Keratinocyte (primary cell): ENCODE measurements at regions not wholly inside any gene's neighbourhood (a gene's known extent, or its start where the extent isn't known, plus 50 kb on each side); places are given as distances from the start of the nearest gene placed in this dataset.

Experiments
- DNase-seq: peaks from one replicate; pipeline ENCODE4 v3.0.0-alpha.2; 2011; ENCODE audit warnings: low read depth, missing footprints, low spot score
- FAIRE-seq: peaks from 2 replicates; lab custom pipeline; 2011; peaks lifted over from hg19 to GRCh38; lab: Jason Lieb, UNC
- H2AFZ ChIP-seq: 2 replicates; pipeline ENCODE4 v1.6.0; 2012; ENCODE audit warnings: low read length, control low read depth, inconsistent platforms; ENCODE audit not compliant: control insufficient read depth
- H3K27ac ChIP-seq: 2 replicates; pipeline ENCODE4 v1.5.1; 2011; ENCODE audit warnings: low read length; ENCODE audit not compliant: control insufficient read depth, insufficient read depth
- H3K27me3 ChIP-seq: 3 replicates; pipeline ENCODE4 v1.6.0; 2011; ENCODE audit warnings: low read length; ENCODE audit not compliant: control insufficient read depth, insufficient read depth; ENCODE audit errors: extremely low read depth
- H3K36me3 ChIP-seq, 2 experiments: 2 replicates in 1 of 2; 3 replicates in 1 of 2; pipeline ENCODE4 v1.5.1; 2011; ENCODE audit warnings: low read length in 2 of 2, mild to moderate bottlenecking in 1 of 2; ENCODE audit not compliant: control insufficient read depth in 2 of 2, insufficient read depth in 2 of 2; ENCODE audit errors: extremely low read depth in 1 of 2
- H3K4me1 ChIP-seq: 3 replicates; pipeline ENCODE4 v1.5.1; 2011; ENCODE audit warnings: low read length; ENCODE audit not compliant: control insufficient read depth, insufficient read depth; ENCODE audit errors: extremely low read depth
- H3K4me2 ChIP-seq: 3 replicates; pipeline ENCODE4 v1.6.0; 2011; ENCODE audit warnings: low read depth, low read length; ENCODE audit not compliant: control insufficient read depth, insufficient read depth; ENCODE audit errors: extremely low read depth
- H3K4me3 ChIP-seq, 3 experiments: fragments of 200-600 bp in 1 of 3; sonication (generic) in 1 of 3; 2 replicates in 2 of 3; 3 replicates in 1 of 3; pipeline ENCODE4 v1.5.1; 2011 to 2016; ENCODE audit warnings: low read length in 3 of 3, mild to moderate bottlenecking in 3 of 3, control low read depth in 2 of 3, inconsistent platforms in 1 of 3, low read depth in 1 of 3, mixed read lengths in 1 of 3, mixed run types in 1 of 3, moderate library complexity in 1 of 3; ENCODE audit not compliant: control insufficient read depth in 2 of 3, insufficient read depth in 2 of 3; ENCODE audit errors: extremely low read depth in 1 of 3
- H3K79me2 ChIP-seq: 2 replicates; pipeline ENCODE4 v1.6.0; 2012; ENCODE audit warnings: low read length; ENCODE audit not compliant: control insufficient read depth, insufficient read depth
- H3K9ac ChIP-seq: 3 replicates; pipeline ENCODE4 v1.6.0; 2011; ENCODE audit warnings: low read length; ENCODE audit not compliant: control insufficient read depth, insufficient read depth; ENCODE audit errors: extremely low read depth
- H3K9me1 ChIP-seq: 3 replicates; pipeline ENCODE4 v1.6.0; 2011; ENCODE audit warnings: low read length; ENCODE audit not compliant: control insufficient read depth, insufficient read depth; ENCODE audit errors: extremely low read depth
- H3K9me3 ChIP-seq: 2 replicates; pipeline ENCODE4 v1.5.1; 2012; ENCODE audit warnings: low read depth, low read length; ENCODE audit not compliant: control insufficient read depth
- H4K20me1 ChIP-seq: 3 replicates; pipeline ENCODE4 v1.6.0; 2011; ENCODE audit warnings: low read length; ENCODE audit not compliant: control insufficient read depth, insufficient read depth; ENCODE audit errors: extremely low read depth
- CTCF ChIP-seq, 3 experiments: IDR thresholded peaks in 1 of 3; conservative IDR thresholded peaks in 1 of 3; optimal IDR thresholded peaks in 1 of 3; 2 replicates in 2 of 3; 3 replicates in 1 of 3; pipeline versions ENCODE3 to v1.5.1; 2011; ENCODE audit warnings: low read length in 3 of 3, mild to moderate bottlenecking in 3 of 3, moderate library complexity in 2 of 3, control low read depth in 1 of 3, inconsistent platforms in 1 of 3; ENCODE audit not compliant: insufficient read depth in 2 of 3; ENCODE audit errors: extremely low read depth in 1 of 3
- EZH2 ChIP-seq: IDR thresholded peaks from one replicate; pipeline ENCODE4 v1.6.1; 2012; ENCODE audit warnings: inconsistent platforms, mild to moderate bottlenecking, low read length, moderate library complexity
- dilution Hi-C: fragments of 300-500 bp; cut with MboI; formaldehyde crosslinking; loops from one replicate; pipeline ENCODE4 v1.7.0; 2020; ENCODE audit warnings: low sequenced_read_pairs; ENCODE audit not compliant: extremely low pct_ligation_motif_present

GRCh38 chr7:83276250-83276649, 113.6 kb upstream of the PCLO start:
- H3K4me3 ChIP-seq: no peak overlapping the region
- no peak overlapping the region for H2AFZ ChIP-seq
- H3K4me2 ChIP-seq: no peak overlapping the region
- no peaks in the 10 kb centered on the region for H3K4me1 ChIP-seq
- no peaks in the 10 kb centered on the region for H3K79me2 ChIP-seq
- H3K27ac ChIP-seq: no peak overlapping the region
- H3K9me1 ChIP-seq: no peaks in the 10 kb centered on the region
- H3K27me3 ChIP-seq: no peaks in the 10 kb centered on the region
- TF ChIP-seq CTCF (optimal IDR thresholded peaks at IDR 0.05 in 1 of 3, IDR thresholded peaks at IDR 0.05 in 1 of 3, conservative IDR thresholded peaks at IDR 0.05 in 1 of 3; ENCODE audit: extremely low read depth in 1 of 3, insufficient read depth in 2 of 3, low read length in 3 of 3) (no peak), EZH2 (no peak)
- FAIRE-seq (no peak), DNase-seq (no peak)
- dilution Hi-C loops: no loop called here
- no peaks in the 10 kb centered on the region for H3K9me3 ChIP-seq
- H4K20me1 ChIP-seq: no peaks in the 10 kb centered on the region
- H3K9ac ChIP-seq: no peak overlapping the region
- no peaks in the 10 kb centered on the region for H3K36me3 ChIP-seq

- Histone ChIP-seq H3K27me3 (no peaks in the 10 kb centered on the region), H3K36me3 (no peaks in the 10 kb centered on the region), H3K4me1 (no peaks in the 10 kb centered on the region), H3K4me3 (no peak overlapping the region), H3K9me1 (no peaks in the 10 kb centered on the region), H3K4me2 (no peak overlapping the region), H3K79me2 (no peaks in the 10 kb centered on the region), H3K9ac (no peak overlapping the region), H3K9me3 (no peaks in the 10 kb centered on the region), H3K27ac (no peak overlapping the region), H2AFZ (no peak overlapping the region), H4K20me1 (no peaks in the 10 kb centered on the region)
- dilution Hi-C loops: no loop called here
- TF ChIP-seq EZH2 (no peak), CTCF (optimal IDR thresholded peaks at IDR 0.05 in 1 of 3, IDR thresholded peaks at IDR 0.05 in 1 of 3, conservative IDR thresholded peaks at IDR 0.05 in 1 of 3; ENCODE audit: extremely low read depth in 1 of 3, insufficient read depth in 2 of 3, low read length in 3 of 3) (no peak)
- FAIRE-seq (no peak), DNase-seq (no peak)
Observed at GRCh38 chr7:83273699-83274098, 111.0 kb upstream of the PCLO start.
